GM18517 (cell line): ENCODE measurements at regions not wholly inside any gene's neighbourhood (a gene's known extent, or its start where the extent isn't known, plus 50 kb on each side); places are given as distances from the start of the nearest gene placed in this dataset.

Source experiments
- ATAC-seq: cut with Tn5 transposase; IDR thresholded peaks from one replicate; pipeline ENCODE4 v1.9.1; 2021; ENCODE audit warnings: mild to moderate bottlenecking, moderate library complexity; ENCODE audit not compliant: unreplicated experiment

DNA sequence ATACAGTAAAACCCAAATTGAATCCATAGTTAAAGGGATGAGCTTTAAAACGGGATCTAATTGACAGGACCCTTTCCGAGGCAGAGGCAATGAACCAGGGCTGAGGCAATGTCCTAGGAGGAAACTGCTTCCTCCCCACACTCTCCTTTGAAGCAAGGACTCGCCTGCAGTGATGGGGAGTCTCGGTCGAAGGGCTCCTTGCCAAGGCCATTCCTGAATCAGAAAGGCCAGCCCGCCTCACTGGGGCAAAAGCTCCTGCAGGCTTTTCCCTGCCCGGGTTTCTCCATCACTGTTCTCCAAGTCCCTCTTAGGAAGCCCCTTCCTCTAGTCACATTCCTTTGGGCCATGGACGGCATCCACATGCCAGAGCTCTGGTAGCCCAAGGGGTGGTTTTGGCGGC, 132.0 kb downstream of the RBFOX3 start:
- ATAC-seq: no peak

GRCh38 chr17:79478051-79478461, 132.8 kb downstream of the RBFOX3 start:
- no peak for ATAC-seq

GRCh38 chr17:79476074-79476652, 134.7 kb downstream of the RBFOX3 start:
- no peak for ATAC-seq

DNA sequence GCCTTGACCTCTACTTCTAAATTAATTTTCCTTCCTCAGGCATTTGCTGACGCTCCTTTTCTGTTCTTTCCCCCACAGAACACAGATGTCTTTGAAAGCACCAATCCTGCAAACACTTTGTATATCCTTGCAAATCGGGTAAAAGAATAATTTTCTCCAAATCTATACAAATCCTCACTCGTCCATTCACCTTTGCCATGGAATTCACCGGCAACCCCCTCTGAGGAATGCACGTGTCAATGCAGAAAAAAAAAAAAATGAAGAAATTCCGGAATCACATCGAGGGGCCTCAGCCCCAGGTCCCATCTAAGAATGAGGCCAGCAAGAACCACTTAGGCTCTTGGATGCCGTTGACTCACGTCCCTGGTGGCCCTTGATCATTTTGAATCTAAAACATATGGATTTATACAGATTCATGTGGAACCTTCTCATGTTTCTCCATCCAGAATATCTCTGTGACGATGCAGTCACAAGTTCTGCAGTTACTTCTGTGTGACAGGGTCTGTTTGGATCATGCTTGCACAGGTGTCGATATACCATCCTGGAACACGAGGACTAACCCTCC, 136.9 kb downstream of the RBFOX3 start:
- no peak for ATAC-seq

DNA sequence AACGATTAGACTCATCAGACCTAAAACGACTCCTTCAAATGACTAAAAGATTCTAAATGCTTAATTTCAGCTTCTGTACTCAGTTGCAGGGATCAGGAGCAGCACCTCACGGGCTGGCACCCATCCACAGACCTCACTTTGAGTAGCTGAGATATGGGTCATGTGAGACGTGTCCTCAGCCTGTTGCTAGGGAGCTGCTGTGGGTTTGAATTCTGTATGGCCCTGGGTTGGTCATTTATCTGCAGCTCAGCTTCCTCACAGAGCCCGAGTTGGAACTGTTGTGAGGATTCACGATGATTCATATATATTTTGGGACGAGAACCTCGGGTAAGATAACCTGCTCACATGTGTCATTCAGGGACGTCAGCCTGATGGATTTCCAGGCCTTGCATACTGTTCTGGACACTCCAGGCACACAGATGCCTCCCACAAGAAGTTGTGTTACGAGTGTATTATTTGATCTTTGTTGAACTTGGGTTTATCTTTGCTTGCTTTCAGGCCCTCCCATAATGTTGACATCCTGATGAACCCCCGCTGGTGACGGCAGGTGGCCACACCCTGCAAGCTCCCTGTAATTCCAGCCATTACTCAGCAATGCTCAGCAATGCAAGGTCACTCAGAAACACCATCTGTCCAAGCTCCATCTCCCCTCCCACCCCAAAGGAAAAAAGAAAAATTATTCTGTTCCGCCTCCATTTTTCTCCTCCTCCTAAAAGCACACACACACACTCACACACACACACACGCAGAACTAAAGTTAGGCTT, 137.6 kb downstream of the RBFOX3 start:
- ATAC-seq: no peak

- no peak for ATAC-seq
Observed at GRCh38 chr17:79470754-79471153, 140.1 kb downstream of the RBFOX3 start.

GRCh38 chr17:79469646-79470045, 141.2 kb downstream of the RBFOX3 start:
- ATAC-seq: no peak

- ATAC-seq: no peak
Observed at GRCh38 chr17:79468183-79468944, 142.5 kb downstream of the RBFOX3 start.

GRCh38 chr17:79466562-79467350, 144.1 kb downstream of the RBFOX3 start:
- ATAC-seq: no peak

- no peak for ATAC-seq
Observed at GRCh38 chr17:79465681-79466025, 145.2 kb downstream of the RBFOX3 start.

DNA sequence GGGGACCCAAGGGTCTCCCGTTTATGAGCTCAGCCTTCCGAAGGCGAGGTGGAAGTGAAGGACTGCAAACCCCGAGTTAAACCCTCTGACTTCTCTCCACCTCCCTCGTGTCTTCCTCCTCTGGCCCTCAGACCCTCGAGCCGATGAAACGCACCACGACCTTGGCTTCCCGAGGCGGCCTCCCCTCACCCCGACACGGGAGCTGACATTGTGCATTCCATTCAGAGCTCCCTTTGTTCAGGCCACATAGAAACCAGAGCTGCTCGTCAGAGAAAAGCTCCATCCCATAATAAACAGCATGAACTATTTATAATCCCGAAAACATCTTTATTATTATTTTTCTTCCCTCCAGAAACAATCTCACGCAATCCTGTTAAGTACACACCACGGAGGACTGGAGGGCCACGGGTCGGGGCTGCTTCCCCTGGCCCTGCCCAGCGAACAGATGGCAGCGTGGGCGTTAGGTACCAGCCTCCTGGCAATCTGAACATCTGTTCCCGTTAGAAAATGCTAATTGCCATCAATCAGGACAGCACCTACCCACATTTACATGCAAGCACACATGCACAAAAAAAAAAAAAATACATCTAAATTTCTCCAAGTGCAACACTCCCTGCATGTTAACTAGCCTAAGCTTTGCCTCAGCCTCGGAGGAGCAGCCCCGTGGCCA, 145.7 kb downstream of the RBFOX3 start:
- no peak for ATAC-seq

GRCh38 chr17:79464318-79465010, 146.4 kb downstream of the RBFOX3 start:
- ATAC-seq: no peak

- ATAC-seq: no peak
Observed at GRCh38 chr17:79463421-79464317, 147.2 kb downstream of the RBFOX3 start.

- ATAC-seq: no peak
Observed at GRCh38 chr17:79461041-79461440, 149.8 kb downstream of the RBFOX3 start.

GRCh38 chr17:79459846-79460245, 151.0 kb downstream of the RBFOX3 start:
- ATAC-seq: no peak

GRCh38 chr17:79459003-79459655, 151.7 kb downstream of the RBFOX3 start:
- ATAC-seq: no peak

GRCh38 chr17:79458356-79458755, 152.5 kb downstream of the RBFOX3 start:
- ATAC-seq: no peak

- no peak for ATAC-seq
Observed at GRCh38 chr17:79457889-79458288, 153.0 kb downstream of the RBFOX3 start.
